CD4-positive, alpha-beta T cell treated with Interleukin-4 for 1 hour (primary cell): ENCODE measurements at regions not wholly inside any gene's neighbourhood (a gene's known extent, or its start where the extent isn't known, plus 50 kb on each side); places are given as distances from the start of the nearest gene placed in this dataset.
"Not testable (repeated sequence)": the region's sequence is repeated elsewhere in the genome, so short reads cannot be mapped to it uniquely, and the experiment has no call there.

ENCODE experiments used
- DNase-seq, 2 donors: peaks; one replicate each; pipeline ENCODE4 v3.0.0-alpha.2; 2020 to 2022

- DNase-seq, result no peak
These were observed 213.4 kb downstream of the PPP1R3A start for GRCh38 chr7:113705439-113705838.

GRCh38 chr7:113698556-113699220 is 220.1 kb downstream of the PPP1R3A start:
- no peak for DNase-seq

GRCh38 chr7:113694149-113694548 is 224.7 kb downstream of the PPP1R3A start:
- DNase-seq, result no peak

- no peak for DNase-seq
These were observed 234.6 kb downstream of the PPP1R3A start for GRCh38 chr7:113684165-113684564.

GRCh38 chr7:113677811-113678210 is 241.0 kb downstream of the PPP1R3A start:
- no peak for DNase-seq

- DNase-seq, result no peak
These were observed 253.9 kb downstream of the PPP1R3A start for GRCh38 chr7:113664867-113665266.

GRCh38 chr7:113659416-113659815 is 259.4 kb downstream of the PPP1R3A start:
- no peak for DNase-seq

GRCh38 chr7:113657603-113658002 is 261.2 kb downstream of the PPP1R3A start:
- no peak for DNase-seq

GRCh38 chr7:113652501-113652900 is 266.3 kb downstream of the PPP1R3A start:
- DNase-seq, result no peak

GRCh38 chr7:113649556-113649955 is 269.3 kb downstream of the PPP1R3A start:
- DNase-seq, result no peak

GRCh38 chr7:113639221-113639620 is 279.6 kb downstream of the PPP1R3A start:
- no peak for DNase-seq

GRCh38 chr7:113636727-113637421 is 281.9 kb downstream of the PPP1R3A start:
- DNase-seq, result no peak

GRCh38 chr7:113635492-113635891 is 283.3 kb downstream of the PPP1R3A start:
- no peak for DNase-seq

GRCh38 chr7:113633073-113633472 is 285.7 kb downstream of the PPP1R3A start:
- DNase-seq, result no peak

GRCh38 chr7:113628948-113629847 is 289.6 kb downstream of the PPP1R3A start:
- no peak for DNase-seq

GRCh38 chr7:113625494-113626102 is 293.2 kb downstream of the PPP1R3A start:
- DNase-seq, result no peak

- DNase-seq, result no peak
These were observed 296.0 kb downstream of the PPP1R3A start for GRCh38 chr7:113622796-113623195.

- DNase-seq, result no peak
These were observed 308.2 kb downstream of the PPP1R3A start for GRCh38 chr7:113610572-113610971.

- DNase-seq, result no peak
These were observed 310.0 kb downstream of the PPP1R3A start for GRCh38 chr7:113608782-113609181.

- no peak for DNase-seq
These were observed 312.5 kb downstream of the PPP1R3A start for GRCh38 chr7:113606325-113606724.

GRCh38 chr7:113600428-113600827 is 318.4 kb downstream of the PPP1R3A start:
- not testable (repeated sequence) for DNase-seq

- not testable (repeated sequence) for DNase-seq
These were observed 325.4 kb downstream of the PPP1R3A start for GRCh38 chr7:113593455-113593854.

GRCh38 chr7:113592924-113593323 is 325.9 kb downstream of the PPP1R3A start:
- DNase-seq, result not testable (repeated sequence)
